T-helper 1 cell treated with Interleukin-12 subunit alpha and Interleukin-12 subunit beta and Interleukin-4 antibody, amounts not matched to agents 30 ng/mL and 1 ng/mL, for 36 hours (primary cell): ENCODE measurements at regions not wholly inside any gene's neighbourhood (a gene's known extent, or its start where the extent isn't known, plus 50 kb on each side); places are given as distances from the start of the nearest gene placed in this dataset.
"Not testable (repeated sequence)": the region's sequence is repeated elsewhere in the genome, so short reads cannot be mapped to it uniquely, and the experiment has no call there.

Experiments
- intact Hi-C: fragments of 100-400 bp; cut with micrococcal nuclease; formaldehyde crosslinking; loops from one replicate; pipeline ENCODE4 v1.15.1; 2024

DNA sequence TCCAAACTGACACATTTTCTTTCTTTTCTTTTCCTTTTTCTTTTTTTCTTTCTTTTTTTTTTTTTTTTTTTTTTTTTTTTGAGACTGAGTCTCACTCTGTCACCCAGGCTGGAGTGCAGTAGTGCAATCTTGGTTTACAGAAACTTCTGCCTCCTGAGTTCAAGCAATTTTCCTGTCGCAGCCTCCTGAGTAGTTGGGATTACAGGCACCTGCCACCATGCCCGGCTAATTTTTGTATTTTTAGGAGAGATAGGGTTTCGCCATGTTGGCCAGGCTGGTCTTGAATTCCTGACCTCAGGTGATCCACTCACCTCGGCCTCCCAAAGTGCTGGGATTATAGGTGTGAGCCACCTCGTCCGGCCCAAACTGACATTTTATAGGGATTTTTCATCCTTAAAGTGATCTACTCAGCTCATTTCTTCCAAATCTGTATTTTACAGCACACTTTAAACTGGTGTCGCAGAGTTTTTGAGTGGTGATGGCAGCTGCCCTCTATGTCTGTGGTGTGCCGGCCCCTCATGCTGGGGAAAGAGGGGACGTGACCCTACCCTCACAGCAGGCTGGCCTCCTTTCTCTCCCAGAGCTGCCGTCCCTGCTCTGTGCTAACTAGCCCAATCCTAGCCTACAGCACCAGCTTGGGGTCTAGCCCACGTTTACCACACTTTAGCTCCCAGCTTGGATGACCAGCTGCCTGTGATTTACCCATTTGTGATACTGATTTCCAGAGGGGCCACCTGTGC is 211.9 kb upstream of the HAAO start:
- intact Hi-C loops = not testable (repeated sequence)

GRCh38 chr2:43003702-43004101 is 211.3 kb upstream of the HAAO start:
- intact Hi-C loops = no loop called here

GRCh38 chr2:43001787-43002468 is 209.5 kb upstream of the HAAO start:
- intact Hi-C loops = no loop called here

DNA sequence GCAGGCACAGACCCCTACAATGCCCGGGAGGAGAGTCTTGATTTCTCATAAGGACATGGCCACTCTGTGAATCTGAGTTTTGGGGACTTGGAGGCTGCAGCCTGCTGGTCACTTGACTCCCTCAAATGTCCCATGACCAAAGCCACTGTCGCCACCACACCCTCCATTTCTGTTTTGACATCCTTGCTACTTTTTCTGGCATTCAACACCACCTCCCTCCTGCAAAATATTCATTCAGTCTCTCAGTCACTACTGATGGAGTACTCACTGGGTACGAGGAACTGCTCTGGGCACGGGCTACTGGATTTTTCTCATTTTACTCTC is 208.6 kb upstream of the HAAO start:
- intact Hi-C loops = no loop called here

DNA sequence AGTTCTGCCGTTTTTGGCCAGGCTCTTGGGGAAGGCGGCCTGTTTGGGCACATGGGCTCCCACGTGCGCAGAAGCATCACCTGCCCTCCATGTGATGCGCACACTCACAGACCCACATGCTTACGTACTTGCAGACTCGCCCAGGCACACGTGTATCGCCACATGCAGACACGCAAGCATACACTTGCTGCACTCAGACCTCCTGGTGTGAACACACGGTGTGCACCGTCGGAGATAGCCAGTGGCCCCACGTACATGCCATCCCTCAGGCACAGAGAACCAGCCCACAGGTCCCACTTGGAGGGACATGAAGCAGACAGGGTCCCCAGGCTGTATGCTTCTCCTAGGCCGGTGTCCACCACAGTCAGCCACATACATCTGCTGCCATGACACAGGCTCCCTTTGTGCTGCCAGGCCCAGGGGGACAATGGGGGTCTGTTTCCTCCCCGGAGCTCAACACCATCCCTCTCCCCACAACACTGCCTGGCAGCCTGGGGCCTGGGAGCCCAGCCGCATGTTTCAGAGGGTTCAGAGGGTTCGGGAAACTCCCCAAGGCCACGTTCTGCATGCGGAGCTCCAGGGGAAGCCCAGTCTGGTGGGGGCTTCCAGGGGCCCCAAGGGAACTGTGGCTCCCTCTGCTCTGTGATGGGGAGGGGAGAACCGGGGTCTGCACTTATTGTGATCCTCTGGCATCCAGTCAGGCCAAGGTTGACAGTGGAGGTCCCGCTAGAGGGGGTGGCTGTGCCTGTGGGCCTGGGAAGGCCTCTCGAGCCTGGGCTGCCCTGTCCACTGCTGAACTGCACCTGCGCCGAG is 208.1 kb upstream of the HAAO start:
- intact Hi-C loops = no loop called here

- intact Hi-C loops = no loop called here
These were observed 207.5 kb upstream of the HAAO start for GRCh38 chr2:42999856-43000241.

DNA sequence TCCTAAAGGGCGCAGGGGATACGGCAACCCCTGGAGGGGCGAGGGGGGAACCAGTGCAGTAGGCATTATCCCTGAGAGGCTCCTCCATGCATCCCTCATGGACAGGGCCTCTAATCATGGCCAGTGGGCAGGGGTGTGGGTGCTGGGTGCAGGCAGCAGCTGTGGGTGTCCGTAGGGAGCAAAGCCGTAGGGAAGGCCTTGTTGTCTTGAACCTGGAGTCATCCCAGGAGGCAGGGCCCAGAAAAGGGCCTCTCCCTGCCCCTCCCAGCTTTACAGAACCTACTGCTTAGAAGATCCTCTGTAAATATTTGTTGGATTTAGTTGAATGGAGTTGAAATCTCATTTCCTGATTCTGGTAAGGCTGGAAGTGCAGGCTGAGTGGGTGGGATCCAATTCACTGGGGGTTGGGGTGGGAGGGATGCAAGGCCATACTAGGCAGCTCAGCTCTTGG is 207.0 kb upstream of the HAAO start:
- intact Hi-C loops = no loop called here

- intact Hi-C loops = no loop called here
These were observed 206.3 kb upstream of the HAAO start for GRCh38 chr2:42998721-42999120.

DNA sequence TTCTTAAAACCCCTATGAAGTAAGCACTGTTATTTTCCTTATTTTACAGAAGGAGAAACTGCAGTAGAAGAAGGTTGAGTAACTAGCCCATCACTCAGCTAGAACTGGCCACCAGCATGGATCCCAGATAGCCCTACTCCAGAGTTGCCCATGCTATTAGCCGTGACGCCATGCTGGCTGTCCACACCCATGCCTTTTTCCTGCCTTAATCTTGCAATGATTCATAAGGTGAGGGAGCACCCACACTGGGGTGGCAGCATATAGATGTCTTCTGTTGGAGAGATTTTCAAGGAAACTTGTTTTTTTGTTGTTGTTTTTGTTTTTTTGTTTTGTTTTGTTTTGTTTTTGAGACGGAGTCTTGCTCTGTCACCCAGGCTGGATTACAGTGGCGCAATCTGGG is 204.1 kb upstream of the HAAO start:
- intact Hi-C loops = no loop called here

DNA sequence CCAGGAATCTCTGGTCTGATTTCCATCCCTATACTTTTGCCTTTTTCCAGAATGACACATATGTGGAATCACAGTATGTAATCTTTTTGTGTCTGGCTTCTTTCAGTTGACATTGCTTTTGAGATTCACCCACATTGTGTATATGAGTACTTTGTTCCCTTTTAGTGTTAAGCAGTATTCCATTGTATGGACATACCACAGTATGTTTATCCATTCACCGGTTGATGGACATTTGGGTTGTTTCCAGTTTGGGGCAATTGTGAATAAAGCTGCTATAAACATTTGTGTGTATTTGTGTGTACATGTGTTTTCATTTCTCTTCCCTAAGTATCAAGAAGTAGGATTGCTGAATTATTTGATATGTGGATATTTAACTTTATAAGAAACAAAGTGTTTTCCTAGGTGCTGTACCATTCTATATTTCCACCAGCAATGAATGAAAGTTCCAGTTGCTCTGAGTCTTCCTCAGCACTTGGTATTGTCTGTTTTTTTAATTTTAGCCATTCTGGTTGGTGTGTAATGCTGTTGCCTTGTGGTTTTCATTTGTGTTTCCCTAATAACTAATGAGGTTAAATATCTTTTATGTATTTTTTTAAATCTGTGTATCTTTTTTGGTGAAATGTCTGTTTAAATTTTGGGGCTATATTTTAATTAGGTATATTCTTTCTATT is 203.5 kb upstream of the HAAO start:
- intact Hi-C loops = no loop called here

DNA sequence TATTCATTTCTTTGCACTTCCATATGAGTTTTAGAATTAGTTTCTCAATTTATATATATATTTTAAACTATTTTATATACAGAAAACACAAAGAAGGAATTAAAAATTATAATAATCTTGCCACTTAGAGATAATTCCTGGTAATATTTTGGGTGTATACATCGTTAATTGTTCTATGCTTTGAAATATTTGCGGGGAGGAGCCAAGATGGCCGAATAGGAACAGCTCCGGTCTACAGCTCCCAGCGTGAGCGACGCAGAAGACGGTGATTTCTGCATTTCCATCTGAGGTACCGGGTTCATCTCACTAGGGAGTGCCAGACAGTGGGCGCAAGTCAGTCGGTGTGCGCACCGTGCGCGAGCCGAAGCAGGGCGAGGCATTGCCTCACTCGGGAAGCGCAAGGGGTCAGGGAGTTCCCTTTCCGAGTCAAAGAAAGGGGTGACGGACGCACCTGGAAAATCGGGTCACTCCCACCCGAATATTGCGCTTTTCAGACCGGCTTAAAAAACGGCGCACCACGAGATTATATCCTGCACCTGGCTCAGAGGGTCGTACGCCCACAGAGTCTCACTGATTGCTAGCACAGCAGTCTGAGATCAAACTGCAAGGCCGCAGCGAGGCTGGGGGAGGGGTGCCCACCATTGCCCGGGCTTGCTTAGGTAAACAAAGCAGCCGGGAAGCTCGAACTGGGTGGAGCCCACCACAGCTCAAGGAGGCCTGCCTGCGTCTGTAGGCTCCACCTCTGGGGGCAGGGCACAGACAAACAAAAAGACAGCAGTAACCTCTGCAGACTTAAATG is 197.1 kb upstream of the HAAO start:
- intact Hi-C loops = not testable (repeated sequence)

DNA sequence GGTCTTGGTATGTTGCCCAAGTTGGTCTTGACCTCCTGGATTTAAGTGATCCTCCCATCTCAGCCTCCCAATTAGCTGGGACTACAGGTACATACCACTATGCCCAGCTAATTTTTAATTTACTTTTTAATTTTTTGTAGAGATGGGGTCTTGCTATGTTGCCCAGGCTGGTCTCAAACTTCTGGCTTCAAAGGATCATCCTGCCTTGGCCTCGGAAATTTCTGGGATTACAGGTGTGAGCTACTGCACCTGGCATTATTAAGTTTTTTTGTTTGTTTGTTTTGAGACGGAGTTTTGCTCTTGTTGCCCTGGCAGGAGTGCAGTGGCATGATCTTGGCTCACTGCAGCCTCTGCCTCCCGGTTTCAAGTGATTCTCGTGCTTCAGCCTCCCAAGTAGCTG is 195.7 kb upstream of the HAAO start:
- intact Hi-C loops = not testable (repeated sequence)

DNA sequence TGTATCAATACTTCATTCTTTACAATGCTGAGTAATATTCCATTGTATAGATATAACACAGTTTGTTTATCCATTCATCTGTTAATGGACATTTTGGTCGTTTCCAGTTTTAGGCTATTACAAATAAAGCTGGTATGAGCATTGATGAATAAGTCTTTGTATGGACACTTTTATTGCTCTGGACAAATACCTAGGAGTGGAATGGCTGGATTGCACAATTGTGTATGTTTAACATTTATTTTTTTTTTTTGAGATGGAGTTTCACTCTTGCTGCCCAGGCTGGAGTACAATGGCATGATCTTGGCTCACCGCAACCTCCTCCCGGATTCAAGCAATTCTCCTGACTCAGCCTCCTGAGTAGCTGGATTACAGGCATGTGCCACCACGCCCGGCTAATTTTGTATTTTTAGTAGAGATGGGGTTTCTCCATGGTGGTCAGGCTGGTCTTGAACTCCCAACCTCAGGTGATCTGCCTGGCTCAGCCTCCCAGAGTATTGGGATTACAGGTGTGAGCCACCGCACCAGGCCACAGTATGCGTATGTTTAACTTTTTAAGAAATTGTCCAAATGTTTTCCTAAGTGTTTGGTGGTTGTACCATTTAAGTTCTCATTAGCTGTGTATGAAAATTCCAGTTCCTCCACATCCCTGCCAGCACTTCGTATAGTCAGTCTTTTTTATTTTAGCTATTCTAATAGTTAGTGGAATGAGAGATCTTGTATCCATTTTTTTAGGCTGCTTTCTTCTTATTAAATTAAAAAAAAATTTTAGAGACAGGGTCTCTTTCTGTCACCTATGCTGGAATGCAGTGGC is 194.9 kb upstream of the HAAO start:
- intact Hi-C loops = no loop called here

- intact Hi-C loops = no loop called here
These were observed 192.2 kb upstream of the HAAO start for GRCh38 chr2:42984617-42985016.

- intact Hi-C loops = no loop called here
These were observed 191.7 kb upstream of the HAAO start for GRCh38 chr2:42984081-42984480.

DNA sequence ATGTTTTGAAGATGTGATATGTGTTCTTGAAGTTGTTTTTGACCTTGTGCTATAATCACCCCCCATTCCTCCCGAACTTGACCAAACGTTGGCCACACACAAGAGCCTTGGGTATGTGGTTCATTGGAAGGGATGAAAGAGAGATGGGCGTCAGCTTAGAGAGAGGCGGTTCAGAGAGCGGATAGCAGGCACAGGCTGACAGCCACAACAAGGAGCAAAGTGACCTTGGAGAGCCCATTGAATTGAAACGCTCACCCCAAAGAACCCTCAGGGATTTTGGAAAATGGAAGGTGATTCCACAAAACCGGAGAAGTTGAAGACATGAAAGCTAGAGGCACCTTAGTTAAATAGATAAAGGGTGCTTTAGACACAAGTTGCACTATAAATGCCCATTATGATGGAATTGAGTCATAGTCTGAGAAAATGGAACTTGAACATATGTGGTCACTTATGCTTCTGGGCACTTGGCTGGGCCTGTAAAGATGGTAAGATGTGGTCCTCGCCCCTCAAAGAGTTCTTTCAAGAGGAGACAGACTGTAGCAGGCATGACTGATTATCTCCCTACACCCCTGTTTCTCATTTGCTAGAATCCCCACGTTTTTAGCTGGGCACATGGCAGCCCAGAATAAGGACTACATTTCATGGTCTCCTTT is 188.5 kb upstream of the HAAO start:
- intact Hi-C loops = no loop called here

- intact Hi-C loops = no loop called here
These were observed 187.7 kb upstream of the HAAO start for GRCh38 chr2:42979870-42980763.

DNA sequence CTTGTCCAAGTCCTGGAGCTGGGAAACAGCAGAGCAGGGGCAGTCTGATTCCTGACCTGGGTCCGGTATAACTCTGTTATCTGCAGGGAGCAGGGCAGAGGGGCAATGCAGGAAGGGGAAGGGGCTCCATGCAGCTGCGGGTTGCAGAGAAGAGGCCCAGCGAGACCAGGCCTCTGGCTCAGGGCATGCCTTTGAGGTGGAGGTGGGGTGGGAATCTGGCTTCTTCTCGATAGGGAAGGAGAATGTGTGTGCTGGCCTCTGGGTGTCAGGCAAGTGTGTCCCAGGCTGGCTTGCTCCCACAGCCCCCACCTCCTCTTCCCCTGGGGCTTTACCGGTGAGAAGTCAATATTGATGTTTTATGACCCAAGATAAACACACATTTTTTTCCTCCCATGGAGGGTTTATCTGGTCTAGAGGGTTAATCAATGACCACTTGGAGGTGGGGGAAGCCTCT is 187.1 kb upstream of the HAAO start:
- intact Hi-C loops = no loop called here
